Vagina (tissue), 2 donors: ENCODE measurements at regions not wholly inside any gene's neighbourhood (a gene's known extent, or its start where the extent isn't known, plus 50 kb on each side); places are given as distances from the start of the nearest gene placed in this dataset.

Experiments used
- CTCF ChIP-seq, 3 experiments: fragments of 450-650 bp in 2 of 3; fragments of 200-600 bp in 1 of 3; sonication (generic) in 1 of 3; IDR thresholded peaks; one replicate each; pipeline ENCODE4 v1.5.1; 2017 to 2019; ENCODE audit warnings: antibody characterized with exemption in 3 of 3, mild to moderate bottlenecking in 2 of 3, moderate library complexity in 2 of 3
- POLR2A ChIP-seq, 2 donors: fragments of 450-650 bp; IDR thresholded peaks; one replicate each; pipeline ENCODE4 v1.6.1; 2017; ENCODE audit warnings: antibody characterized with exemption in 2 of 2, mild to moderate bottlenecking in 2 of 2, moderate library complexity in 2 of 2
- POLR2AphosphoS5 ChIP-seq, 2 donors: sonication (generic); formaldehyde crosslinking; IDR thresholded peaks; one replicate each; pipeline ENCODE4 v1.9.0; 2017; ENCODE audit warnings: antibody characterized with exemption in 2 of 2, mild to moderate bottlenecking in 2 of 2, low read depth in 1 of 2; ENCODE audit not compliant: insufficient read depth in 1 of 2

- no peak for TF ChIP-seq CTCF (IDR thresholded peaks at IDR 0.05)
- no peak for TF ChIP-seq POLR2AphosphoS5 (IDR thresholded peaks at IDR 0.05; ENCODE audit: insufficient read depth in 1 of 2, low read depth in 1 of 2)
- TF ChIP-seq POLR2A (IDR thresholded peaks at IDR 0.05), result no peak
Measured at GRCh38 chr10:37634351-37634880, 223.0 kb downstream of the ZNF248 start.
